ENCODE measurements at regions not wholly inside any gene's neighbourhood (a gene's known extent, or its start where the extent isn't known, plus 50 kb on each side); places are given as distances from the start of the nearest gene placed in this dataset.
"Not testable (repeated sequence)": the region's sequence is repeated elsewhere in the genome, so short reads cannot be mapped to it uniquely, and the experiment has no call there.

DNA sequence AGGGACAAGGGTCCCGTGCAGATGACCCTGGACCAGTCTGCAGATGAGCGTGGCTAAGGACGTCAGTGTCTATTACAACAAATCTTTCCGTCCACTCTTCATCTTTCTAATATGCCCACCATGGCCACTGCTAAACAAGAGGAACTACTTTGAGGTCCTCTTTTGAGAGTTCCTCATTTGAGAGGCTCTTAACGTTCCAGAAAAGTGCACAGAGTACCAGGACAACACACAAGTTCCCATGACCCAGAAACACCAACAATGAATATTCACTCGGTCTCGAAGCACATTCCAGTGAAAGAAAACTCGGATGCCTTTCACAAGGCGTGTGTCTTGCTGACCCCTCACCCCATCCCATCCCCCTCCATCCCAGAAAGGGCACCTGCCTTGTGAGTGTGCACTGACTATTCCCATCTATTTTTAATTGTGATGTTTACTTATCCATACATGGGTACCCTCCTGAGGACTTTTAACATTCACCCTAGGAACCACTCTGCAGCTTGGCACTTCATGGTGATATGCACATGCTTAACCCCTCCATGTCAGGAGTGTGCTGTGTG, 157.0 kb downstream of the SHANK2 start:
- DNase-seq (no peak), ATAC-seq (no peak)
- Histone ChIP-seq H3K27ac (ENCODE audit: low read length) (no peak overlapping the region), H3K9me3 (ENCODE audit: control insufficient read depth, low read length) (no peaks in the 10 kb centered on the region), H3K27me3 (ENCODE audit: control insufficient read depth, insufficient read depth) (no peaks in the 10 kb centered on the region), H3K4me3 (ENCODE audit: low read length) (no peak overlapping the region), H3K4me1 (ENCODE audit: control insufficient read depth, insufficient read depth, low read length) (no peaks in the 10 kb centered on the region)
- intact Hi-C loops (cut with DNase I), result no loop called here
- 72% methylated on average over 9 of the region's 9 CpGs for WGBS

- intact Hi-C loops (cut with DNase I), result no loop called here
- 92% methylated on average over 26 of the region's 26 CpGs for WGBS
- Histone ChIP-seq H3K9me3 (ENCODE audit: control insufficient read depth, low read length) (no peaks in the 10 kb centered on the region), H3K4me3 (ENCODE audit: low read length) (no peak overlapping the region), H3K27me3 (ENCODE audit: control insufficient read depth, insufficient read depth) (no peaks in the 10 kb centered on the region), H3K4me1 (ENCODE audit: control insufficient read depth, insufficient read depth, low read length) (no peaks in the 10 kb centered on the region), H3K27ac (ENCODE audit: low read length) (no peak overlapping the region)
- DNase-seq (no peak), ATAC-seq (no peak)
Measured at GRCh38 chr11:71094296-71095077, 157.9 kb downstream of the SHANK2 start.

DNA sequence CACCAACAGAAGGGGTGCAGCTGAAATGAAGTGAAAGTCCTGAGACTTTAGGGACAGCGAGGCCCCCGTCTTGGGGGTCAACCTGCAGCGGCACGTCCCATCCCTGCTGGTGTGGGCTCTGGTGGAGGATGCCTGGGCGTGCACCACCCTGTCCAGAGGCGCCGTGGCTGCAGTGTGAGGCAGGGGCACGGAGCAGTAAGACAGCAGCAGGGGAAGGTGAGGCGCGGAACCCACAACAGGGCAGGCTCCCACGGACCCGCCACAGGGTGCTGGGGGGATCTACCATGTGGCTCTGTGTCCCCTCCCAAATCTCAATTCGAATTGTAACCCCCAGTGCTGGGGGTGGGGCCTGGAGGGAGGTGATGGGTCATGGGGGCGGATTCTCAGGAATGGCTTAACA, 158.6 kb downstream of the SHANK2 start:
- WGBS, result 87% methylated on average over 14 of the region's 14 CpGs
- DNase-seq, result no peak
- Histone ChIP-seq H3K27me3 (ENCODE audit: control insufficient read depth, insufficient read depth) (no peaks in the 10 kb centered on the region), H3K9me3 (ENCODE audit: control insufficient read depth, low read length) (no peaks in the 10 kb centered on the region), H3K4me3 (ENCODE audit: low read length) (no peak overlapping the region), H3K4me1 (ENCODE audit: control insufficient read depth, insufficient read depth, low read length) (no peaks in the 10 kb centered on the region), H3K27ac (ENCODE audit: low read length) (no peak overlapping the region)
- intact Hi-C loops (cut with DNase I), result no loop called here
- ATAC-seq, result no peak

DNA sequence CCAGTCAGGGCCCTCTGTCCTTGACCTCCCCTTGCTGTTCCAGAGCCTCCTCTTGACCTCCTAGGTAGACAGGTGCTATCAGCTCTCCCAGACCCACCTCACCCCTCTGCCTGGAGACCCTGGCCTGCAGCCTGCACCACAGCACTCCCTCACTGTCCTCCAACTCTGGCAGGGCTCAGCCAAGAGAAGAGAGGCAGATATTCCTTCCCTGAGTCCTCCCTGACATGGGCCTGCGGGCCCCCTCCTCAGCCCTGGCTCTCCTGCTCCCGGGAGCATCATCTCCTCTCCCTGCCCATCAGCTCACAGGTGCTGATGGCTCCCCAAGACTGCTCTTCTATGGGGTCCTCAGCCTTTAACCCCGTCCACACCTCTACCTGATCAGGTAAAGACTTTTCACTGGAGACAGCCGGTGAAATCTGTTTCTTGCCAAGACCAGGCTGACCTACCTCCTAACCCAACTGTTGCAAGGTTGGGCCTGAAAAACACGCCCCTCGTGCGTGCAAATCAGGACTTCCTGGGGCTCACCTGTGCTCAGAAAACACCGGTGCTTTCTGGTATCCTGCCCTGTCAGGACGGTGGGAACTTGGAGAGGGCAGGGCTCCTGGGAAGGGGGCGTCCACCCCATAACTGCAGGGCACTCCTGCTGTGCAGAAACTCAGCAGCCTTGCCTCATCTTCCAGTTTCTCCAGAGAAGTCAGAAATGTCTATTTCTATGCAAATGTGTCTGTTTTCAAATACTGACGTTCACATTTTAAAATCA, 160.7 kb downstream of the SHANK2 start:
- Histone ChIP-seq H3K27me3 (ENCODE audit: control insufficient read depth, insufficient read depth) (no peaks in the 10 kb centered on the region), H3K4me3 (ENCODE audit: low read length) (no peak overlapping the region), H3K4me1 (ENCODE audit: control insufficient read depth, insufficient read depth, low read length) (no peaks in the 10 kb centered on the region), H3K27ac (ENCODE audit: low read length) (no peak overlapping the region), H3K9me3 (ENCODE audit: control insufficient read depth, low read length) (no peaks in the 10 kb centered on the region)
- 80% methylated on average over 11 of the region's 11 CpGs for WGBS
- ATAC-seq, result no peak
- intact Hi-C loops (cut with DNase I), result no loop called here
- DNase-seq, result no peak

GRCh38 chr11:71089571-71089970, 162.8 kb downstream of the SHANK2 start:
- intact Hi-C loops (cut with DNase I), result no loop called here
- no peak for DNase-seq
- Histone ChIP-seq H3K4me3 (ENCODE audit: low read length) (no peak overlapping the region), H3K9me3 (ENCODE audit: control insufficient read depth, low read length) (no peaks in the 10 kb centered on the region), H3K4me1 (ENCODE audit: control insufficient read depth, insufficient read depth, low read length) (no peaks in the 10 kb centered on the region), H3K27me3 (ENCODE audit: control insufficient read depth, insufficient read depth) (no peaks in the 10 kb centered on the region), H3K27ac (ENCODE audit: low read length) (no peak overlapping the region)
- 71% methylated on average over 11 of the region's 11 CpGs for WGBS
- no peak for ATAC-seq

GRCh38 chr11:71088314-71089215, 163.8 kb downstream of the SHANK2 start:
- H3K4me1 ChIP-seq (ENCODE audit: control insufficient read depth, insufficient read depth, low read length); ATAC-seq; H3K9me3 ChIP-seq (ENCODE audit: control insufficient read depth, low read length); H3K27ac ChIP-seq (ENCODE audit: low read length); DNase-seq; H3K4me3 ChIP-seq (ENCODE audit: low read length); intact Hi-C loops (cut with DNase I); H3K27me3 ChIP-seq (ENCODE audit: control insufficient read depth, insufficient read depth): not testable (repeated sequence)
- WGBS, result 79% methylated on average over 20 of the region's 20 CpGs

GRCh38 chr11:71086687-71087258, 165.6 kb downstream of the SHANK2 start:
- WGBS, result 44% methylated on average over 14 of the region's 14 CpGs
- H3K9me3 ChIP-seq (ENCODE audit: control insufficient read depth, low read length), result no peaks in the 10 kb centered on the region
- H3K4me3 ChIP-seq (ENCODE audit: low read length), result no peak overlapping the region
- peak in 1 of 2 donors; percentile 52 for ATAC-seq
- H3K4me1 ChIP-seq (ENCODE audit: control insufficient read depth, insufficient read depth, low read length), result no peaks in the 10 kb centered on the region
- intact Hi-C loops (cut with DNase I), result no loop called here
- H3K27ac ChIP-seq (ENCODE audit: low read length), result no peak overlapping the region
- H3K27me3 ChIP-seq (ENCODE audit: control insufficient read depth, insufficient read depth), result no peaks in the 10 kb centered on the region
- DNase-seq, result no peak

GRCh38 chr11:71084306-71085012, 167.9 kb downstream of the SHANK2 start:
- no peak overlapping the region for H3K27ac ChIP-seq (ENCODE audit: low read length)
- H3K4me3 ChIP-seq (ENCODE audit: low read length), result no peak overlapping the region
- intact Hi-C loops (cut with DNase I), result no loop called here
- 90% methylated on average over 9 of the region's 9 CpGs for WGBS
- no peak for ATAC-seq
- no peaks in the 10 kb centered on the region for H3K27me3 ChIP-seq (ENCODE audit: control insufficient read depth, insufficient read depth)
- H3K4me1 ChIP-seq (ENCODE audit: control insufficient read depth, insufficient read depth, low read length), result no peaks in the 10 kb centered on the region
- no peaks in the 10 kb centered on the region for H3K9me3 ChIP-seq (ENCODE audit: control insufficient read depth, low read length)
- no peak for DNase-seq

DNA sequence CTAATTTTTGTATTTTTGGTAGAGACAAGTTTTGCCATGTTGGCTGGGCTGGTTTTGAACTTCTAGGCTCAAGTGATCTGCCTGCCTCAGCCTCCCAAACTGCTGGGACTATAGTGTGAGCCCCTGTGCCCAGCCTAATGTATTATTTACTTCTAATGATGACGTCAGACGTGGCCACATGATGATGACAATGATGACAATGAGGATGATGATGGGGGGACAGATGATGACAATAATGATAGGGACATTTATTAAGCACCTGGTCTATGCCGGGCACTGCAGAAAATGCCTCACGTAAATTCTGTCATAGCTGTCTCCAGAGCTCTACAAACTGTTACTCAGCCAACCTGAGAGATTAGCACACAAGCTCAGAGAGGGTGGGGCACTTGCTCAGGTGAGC, 169.3 kb downstream of the SHANK2 start:
- Histone ChIP-seq H3K4me3 (ENCODE audit: low read length) (no peak overlapping the region), H3K4me1 (ENCODE audit: control insufficient read depth, insufficient read depth, low read length) (no peaks in the 10 kb centered on the region), H3K27me3 (ENCODE audit: control insufficient read depth, insufficient read depth) (no peaks in the 10 kb centered on the region), H3K9me3 (ENCODE audit: control insufficient read depth, low read length) (no peaks in the 10 kb centered on the region), H3K27ac (ENCODE audit: low read length) (no peak overlapping the region)
- intact Hi-C loops (cut with DNase I), result no loop called here
- ATAC-seq (no peak), DNase-seq (no peak)
- 83% methylated on average over 4 of the region's 4 CpGs for WGBS

DNA sequence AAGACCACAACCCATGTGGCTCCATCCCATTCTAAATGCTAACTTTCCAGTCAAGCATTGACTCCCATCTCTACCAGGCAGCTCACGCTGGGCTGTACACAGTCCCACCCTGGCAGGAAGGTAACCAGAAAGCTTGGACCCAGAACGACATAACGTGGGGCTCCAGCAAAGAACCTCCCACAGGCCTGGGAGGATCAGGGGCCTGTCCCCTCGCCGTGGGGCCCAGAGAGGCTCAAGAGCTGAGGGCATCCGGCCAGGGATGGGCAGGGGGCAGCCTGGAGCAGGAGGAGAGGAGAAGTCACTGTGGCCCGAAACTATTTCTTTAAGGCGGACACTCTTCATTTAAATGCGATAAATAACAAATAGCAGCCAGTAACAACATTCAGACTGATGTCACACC, 169.9 kb downstream of the SHANK2 start:
- Histone ChIP-seq H3K27me3 (ENCODE audit: control insufficient read depth, insufficient read depth) (no peaks in the 10 kb centered on the region), H3K4me3 (ENCODE audit: low read length) (no peak overlapping the region), H3K9me3 (ENCODE audit: control insufficient read depth, low read length) (no peaks in the 10 kb centered on the region), H3K27ac (ENCODE audit: low read length) (no peak overlapping the region), H3K4me1 (ENCODE audit: control insufficient read depth, insufficient read depth, low read length) (no peaks in the 10 kb centered on the region)
- intact Hi-C loops (cut with DNase I), result no loop called here
- WGBS, result 72% methylated on average over 9 of the region's 9 CpGs
- ATAC-seq (no peak), DNase-seq (no peak)
